Lower leg skin (tissue), 4 donors: ENCODE measurements at regions not wholly inside any gene's neighbourhood (a gene's known extent, or its start where the extent isn't known, plus 50 kb on each side); places are given as distances from the start of the nearest gene placed in this dataset.
A peak's percentile ranks its signal among the peaks of the same experiment; 100 is the strongest.

Experiments
- DNase-seq, 2 donors: peaks; one replicate each; pipeline ENCODE4 v3.0.0-alpha.2; 2019; ENCODE audit warnings: low spot score in 2 of 2
- H3K4me3 ChIP-seq: fragments of 200-600 bp; sonication (generic); 2 replicates; pipeline ENCODE4 v1.5.1; 2017; ENCODE audit warnings: mild to moderate bottlenecking, low read depth; ENCODE audit not compliant: poor library complexity, severe bottlenecking
- POLR2A ChIP-seq, 2 donors: fragments of 450-650 bp; IDR thresholded peaks; one replicate each; pipeline ENCODE4 v1.6.1; 2016 to 2017; ENCODE audit warnings: antibody characterized with exemption in 2 of 2, mild to moderate bottlenecking in 1 of 2, moderate library complexity in 1 of 2
- WGBS, 2 donors: methylation state at CpG; one replicate each; pipeline ENCODE4 v1.1.5; 2018; 5-methylcytosine and 5-hydroxymethylcytosine counted together
- intact Hi-C: fragments of 100-400 bp; cut with DNase I; formaldehyde crosslinking; loops from one replicate; pipeline ENCODE4 v1.15.0; 2023; ENCODE audit warnings: low total_unique reads
- TF ChIP-seq, protein P1 (sequence below), 3 donors: fragments of 450-650 bp; IDR thresholded peaks; one replicate each; pipeline ENCODE4 v1.5.1; 2016; ENCODE audit warnings: antibody characterized with exemption in 3 of 3, mild to moderate bottlenecking in 3 of 3, moderate library complexity in 2 of 3

DNA sequence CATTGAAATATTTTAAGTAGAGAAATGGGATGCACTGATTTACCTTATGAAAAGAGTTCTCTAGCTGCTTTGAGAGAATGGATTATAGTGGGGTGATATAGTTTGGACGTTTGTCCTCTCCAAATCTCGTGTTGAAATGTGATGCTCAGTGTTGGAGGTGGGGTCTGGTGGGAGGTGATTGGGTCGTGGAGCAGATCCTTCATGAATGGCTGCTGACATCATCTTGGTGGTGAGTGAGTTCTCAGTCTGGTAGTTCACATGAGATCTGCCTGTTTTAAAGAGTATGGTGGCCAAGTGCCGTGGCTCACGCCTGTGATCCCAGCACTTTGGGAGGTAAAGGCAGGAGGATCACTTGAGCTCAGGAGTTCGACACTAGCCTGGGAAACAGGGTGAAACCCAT is 58.7 kb upstream of the SH3RF3 start:
- peak in 1 of 2 donors; percentile 60 for DNase-seq
- TF ChIP-seq, protein P1, sequence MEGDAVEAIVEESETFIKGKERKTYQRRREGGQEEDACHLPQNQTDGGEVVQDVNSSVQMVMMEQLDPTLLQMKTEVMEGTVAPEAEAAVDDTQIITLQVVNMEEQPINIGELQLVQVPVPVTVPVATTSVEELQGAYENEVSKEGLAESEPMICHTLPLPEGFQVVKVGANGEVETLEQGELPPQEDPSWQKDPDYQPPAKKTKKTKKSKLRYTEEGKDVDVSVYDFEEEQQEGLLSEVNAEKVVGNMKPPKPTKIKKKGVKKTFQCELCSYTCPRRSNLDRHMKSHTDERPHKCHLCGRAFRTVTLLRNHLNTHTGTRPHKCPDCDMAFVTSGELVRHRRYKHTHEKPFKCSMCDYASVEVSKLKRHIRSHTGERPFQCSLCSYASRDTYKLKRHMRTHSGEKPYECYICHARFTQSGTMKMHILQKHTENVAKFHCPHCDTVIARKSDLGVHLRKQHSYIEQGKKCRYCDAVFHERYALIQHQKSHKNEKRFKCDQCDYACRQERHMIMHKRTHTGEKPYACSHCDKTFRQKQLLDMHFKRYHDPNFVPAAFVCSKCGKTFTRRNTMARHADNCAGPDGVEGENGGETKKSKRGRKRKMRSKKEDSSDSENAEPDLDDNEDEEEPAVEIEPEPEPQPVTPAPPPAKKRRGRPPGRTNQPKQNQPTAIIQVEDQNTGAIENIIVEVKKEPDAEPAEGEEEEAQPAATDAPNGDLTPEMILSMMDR (IDR thresholded peaks at IDR 0.05) = no peak
- no peak for TF ChIP-seq POLR2A (IDR thresholded peaks at IDR 0.05)
- intact Hi-C loops = no loop called here
- H3K4me3 ChIP-seq = no peak overlapping the region
- 64 to 66% methylated on average over 6 of the region's 6 CpGs for WGBS, 2 donors

GRCh38 chr2:109069331-109070194 is 59.4 kb upstream of the SH3RF3 start:
- no peak overlapping the region for H3K4me3 ChIP-seq
- WGBS, 2 donors = 32 to 44% methylated on average over 9 of the region's 9 CpGs
- intact Hi-C loops = no loop called here
- DNase-seq = peak in 1 of 2 donors; percentile 80
- TF ChIP-seq, protein P1 (IDR thresholded peaks at IDR 0.05) = no peak
- no peak for TF ChIP-seq POLR2A (IDR thresholded peaks at IDR 0.05)

DNA sequence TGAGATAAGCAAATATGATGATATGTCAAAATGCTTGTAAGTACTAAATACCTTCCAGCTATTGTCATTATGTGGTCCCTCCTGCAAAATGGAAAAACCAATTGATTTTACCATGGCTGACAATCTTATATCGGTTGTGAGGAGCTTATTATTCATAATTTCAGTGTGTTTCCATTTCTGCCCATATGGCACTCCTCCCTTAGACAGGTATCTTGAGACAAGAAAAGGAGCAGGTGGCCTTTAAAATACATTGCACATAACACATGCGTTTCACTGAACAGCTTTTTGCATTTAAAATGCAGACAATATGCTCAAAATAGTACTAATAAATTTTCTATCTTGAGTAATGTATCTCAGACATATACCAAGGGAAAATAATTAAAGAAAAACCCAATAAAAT is 60.2 kb upstream of the SH3RF3 start:
- WGBS, 2 donors = 42 to 69% methylated on average over 2 of the region's 2 CpGs
- intact Hi-C loops = no loop called here
- no peak for DNase-seq
- H3K4me3 ChIP-seq = no peak overlapping the region
- TF ChIP-seq, protein P1 (IDR thresholded peaks at IDR 0.05) = no peak
- no peak for TF ChIP-seq POLR2A (IDR thresholded peaks at IDR 0.05)

- TF ChIP-seq, protein P1 (IDR thresholded peaks at IDR 0.05) = no peak
- TF ChIP-seq POLR2A (IDR thresholded peaks at IDR 0.05) = no peak
- intact Hi-C loops = no loop called here
- WGBS, 2 donors = 75 to 82% methylated on average over 5 of the region's 5 CpGs
- H3K4me3 ChIP-seq = no peak overlapping the region
- peak in 1 of 2 donors; percentile 53 for DNase-seq
Measured at GRCh38 chr2:109067631-109068125, 61.3 kb upstream of the SH3RF3 start.

GRCh38 chr2:109066917-109067597 is 61.9 kb upstream of the SH3RF3 start:
- 84 to 85% methylated on average over 19 of the region's 19 CpGs for WGBS, 2 donors
- TF ChIP-seq, protein P1 (IDR thresholded peaks at IDR 0.05) = no peak
- TF ChIP-seq POLR2A (IDR thresholded peaks at IDR 0.05) = no peak
- intact Hi-C loops = no loop called here
- no peak overlapping the region for H3K4me3 ChIP-seq
- peak in 1 of 2 donors; percentile 49 for DNase-seq
